Neural crest cell (in vitro differentiated cells): ENCODE measurements at regions not wholly inside any gene's neighbourhood (a gene's known extent, or its start where the extent isn't known, plus 50 kb on each side); places are given as distances from the start of the nearest gene placed in this dataset.

ENCODE experiments used
- DNase-seq: peaks from one replicate; pipeline ENCODE4 v3.0.0; 2021; ENCODE audit warnings: low read depth, mixed read lengths, low spot score
- H3K27ac Mint-ChIP-seq: one replicate; pipeline ENCODE4 v1.8.0; 2021; ENCODE audit warnings: mild to moderate bottlenecking, mixed read lengths; ENCODE audit not compliant: unreplicated experiment
- H3K27me3 Mint-ChIP-seq: 2 replicates; pipeline ENCODE4 v1.8.0; 2021; ENCODE audit warnings: low read depth, mild to moderate bottlenecking, mixed read lengths
- H3K36me3 Mint-ChIP-seq: 2 replicates; pipeline ENCODE4 v1.8.0; 2021; ENCODE audit warnings: low read depth, mild to moderate bottlenecking, mixed read lengths
- H3K4me1 Mint-ChIP-seq: 2 replicates; pipeline ENCODE4 v1.8.0; 2021; ENCODE audit warnings: mixed read lengths
- H3K4me3 Mint-ChIP-seq: one replicate; pipeline ENCODE4 v1.8.0; 2021; ENCODE audit warnings: mild to moderate bottlenecking, mixed read lengths
- H3K9me3 Mint-ChIP-seq: 2 replicates; pipeline ENCODE4 v1.8.0; 2021; ENCODE audit warnings: mixed read lengths
- TF ChIP-seq, protein P1 (sequence below): fragments of 200-600 bp; sonication (generic); conservative IDR thresholded peaks from 2 replicates; pipeline ENCODE4 v1.5.0; 2021; ENCODE audit warnings: antibody characterized with exemption, mild to moderate bottlenecking

DNA sequence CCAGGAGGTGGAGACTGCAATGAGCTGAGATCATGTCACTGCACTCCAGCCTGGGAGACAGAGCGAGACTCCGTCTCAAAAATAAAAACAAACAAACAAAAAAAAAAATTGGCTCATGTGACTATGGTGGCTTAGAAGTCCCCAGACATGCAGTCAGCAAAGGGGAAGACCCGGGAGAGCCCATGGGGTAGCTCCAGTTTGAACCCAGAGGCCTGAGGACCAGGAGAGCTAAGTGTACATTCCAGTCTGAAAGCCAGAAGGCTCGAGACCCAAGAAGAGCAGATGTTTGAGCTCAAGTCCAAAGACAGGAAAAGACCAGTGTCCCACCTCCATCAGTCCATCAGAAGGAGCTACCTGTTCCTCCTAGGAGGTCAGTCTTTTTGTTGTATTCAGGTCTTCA is 175.2 kb downstream of the TSHZ3 start:
- no peak for DNase-seq
- Mint-ChIP-seq H3K36me3 (no peaks in the 10 kb centered on the region), H3K27ac (no peak overlapping the region), H3K27me3 (peaks cover 9% of the 10 kb centered on the region), H3K4me1 (no peaks in the 10 kb centered on the region), H3K4me3 (no peak overlapping the region), H3K9me3 (peaks cover 3% of the 10 kb centered on the region)
- TF ChIP-seq, protein P1, sequence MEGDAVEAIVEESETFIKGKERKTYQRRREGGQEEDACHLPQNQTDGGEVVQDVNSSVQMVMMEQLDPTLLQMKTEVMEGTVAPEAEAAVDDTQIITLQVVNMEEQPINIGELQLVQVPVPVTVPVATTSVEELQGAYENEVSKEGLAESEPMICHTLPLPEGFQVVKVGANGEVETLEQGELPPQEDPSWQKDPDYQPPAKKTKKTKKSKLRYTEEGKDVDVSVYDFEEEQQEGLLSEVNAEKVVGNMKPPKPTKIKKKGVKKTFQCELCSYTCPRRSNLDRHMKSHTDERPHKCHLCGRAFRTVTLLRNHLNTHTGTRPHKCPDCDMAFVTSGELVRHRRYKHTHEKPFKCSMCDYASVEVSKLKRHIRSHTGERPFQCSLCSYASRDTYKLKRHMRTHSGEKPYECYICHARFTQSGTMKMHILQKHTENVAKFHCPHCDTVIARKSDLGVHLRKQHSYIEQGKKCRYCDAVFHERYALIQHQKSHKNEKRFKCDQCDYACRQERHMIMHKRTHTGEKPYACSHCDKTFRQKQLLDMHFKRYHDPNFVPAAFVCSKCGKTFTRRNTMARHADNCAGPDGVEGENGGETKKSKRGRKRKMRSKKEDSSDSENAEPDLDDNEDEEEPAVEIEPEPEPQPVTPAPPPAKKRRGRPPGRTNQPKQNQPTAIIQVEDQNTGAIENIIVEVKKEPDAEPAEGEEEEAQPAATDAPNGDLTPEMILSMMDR = no peak

DNA sequence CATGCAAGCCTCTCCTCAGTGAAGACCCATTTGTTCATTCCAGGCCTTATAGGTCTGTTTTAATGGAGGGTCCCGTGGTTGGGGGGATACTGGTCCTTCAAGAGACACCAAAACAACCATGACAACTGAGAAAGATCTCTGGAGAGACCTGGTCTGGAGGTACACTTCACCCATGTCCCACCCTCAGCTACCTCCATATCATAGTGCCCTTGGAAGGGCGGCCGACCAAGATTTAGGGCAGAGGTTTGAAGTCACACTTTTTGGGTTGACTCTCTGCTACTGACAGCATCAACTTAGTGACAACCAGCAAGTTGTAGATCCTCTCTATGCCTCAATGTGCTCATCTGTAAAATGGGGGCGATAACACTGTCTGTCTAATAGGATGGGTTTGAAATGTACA is 177.3 kb downstream of the TSHZ3 start:
- Mint-ChIP-seq H3K36me3 (no peaks in the 10 kb centered on the region), H3K4me1 (no peaks in the 10 kb centered on the region), H3K4me3 (no peak overlapping the region), H3K9me3 (no peaks in the 10 kb centered on the region), H3K27me3 (peaks cover 9% of the 10 kb centered on the region), H3K27ac (no peak overlapping the region)
- TF ChIP-seq, protein P1 = no peak
- DNase-seq = no peak

DNA sequence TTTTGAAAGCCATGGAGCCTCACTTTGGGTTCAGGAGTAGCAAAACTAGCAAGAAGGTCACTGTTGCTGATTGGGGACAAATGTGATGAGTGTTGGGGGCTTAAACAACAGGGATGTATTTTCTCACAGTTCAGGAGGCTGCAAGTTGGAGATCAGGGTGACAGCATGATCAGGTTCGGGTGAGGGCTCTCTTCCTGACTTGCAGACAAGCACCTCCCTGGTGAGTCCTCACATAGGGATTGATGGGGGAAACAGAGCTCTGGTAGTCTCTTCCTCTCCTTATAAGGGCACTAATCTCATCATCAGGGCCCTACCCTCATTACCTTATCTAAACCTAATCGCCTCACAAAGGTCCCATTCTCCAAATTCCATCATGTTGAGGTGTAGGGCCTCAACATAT is 179.2 kb downstream of the TSHZ3 start:
- Mint-ChIP-seq H3K27me3 (peaks cover 12% of the 10 kb centered on the region), H3K27ac (no peak overlapping the region), H3K4me3 (no peak overlapping the region), H3K9me3 (no peaks in the 10 kb centered on the region), H3K36me3 (no peaks in the 10 kb centered on the region), H3K4me1 (no peaks in the 10 kb centered on the region)
- DNase-seq = no peak
- TF ChIP-seq, protein P1 = no peak

DNA sequence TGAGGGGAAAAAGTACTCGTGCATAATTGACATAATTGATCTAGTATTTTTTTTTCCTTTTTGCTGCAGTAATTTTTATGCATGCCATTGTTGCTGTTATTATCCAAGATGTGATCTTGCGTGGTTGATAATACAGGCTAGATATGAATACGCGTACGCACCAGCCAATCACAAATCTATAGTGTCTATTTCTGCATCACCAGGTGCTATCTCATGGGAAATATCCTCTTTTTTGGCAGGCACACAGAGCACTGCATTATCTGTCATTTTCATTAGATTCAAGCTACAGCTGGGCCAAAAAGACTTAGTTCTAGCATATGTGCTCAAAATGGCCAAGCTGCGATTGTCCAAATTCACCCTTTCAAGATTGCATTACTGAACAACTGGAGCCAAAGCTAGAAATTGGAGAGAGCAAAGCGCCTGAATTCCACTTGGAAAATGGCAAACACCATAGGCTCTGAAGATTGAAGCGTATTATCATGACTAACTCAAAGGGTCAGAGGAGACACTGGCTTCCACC is 181.1 kb downstream of the TSHZ3 start:
- Mint-ChIP-seq H3K9me3 (no peaks in the 10 kb centered on the region), H3K4me1 (no peaks in the 10 kb centered on the region), H3K36me3 (no peaks in the 10 kb centered on the region), H3K27ac (no peak overlapping the region), H3K4me3 (no peak overlapping the region), H3K27me3 (peaks cover 9% of the 10 kb centered on the region)
- TF ChIP-seq, protein P1 = no peak
- DNase-seq = no peak

DNA sequence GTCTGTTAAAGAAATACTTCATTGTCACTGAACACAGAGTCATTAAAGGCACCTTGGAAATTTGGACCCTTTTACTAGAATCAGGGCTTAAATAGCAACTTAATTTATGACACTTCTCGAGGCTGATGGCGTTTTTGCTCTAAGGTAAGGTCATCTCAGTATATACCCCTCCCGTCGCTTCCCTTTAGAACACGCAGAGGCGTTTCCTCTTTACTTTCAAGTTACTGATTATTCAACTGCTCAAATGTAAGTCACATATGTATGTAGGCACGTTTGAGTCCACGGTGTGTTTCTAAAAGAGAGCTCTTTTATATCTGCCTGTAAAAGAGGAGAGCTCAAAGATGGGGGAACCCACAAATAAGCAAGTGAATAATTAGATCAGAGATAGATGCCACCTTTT is 181.5 kb downstream of the TSHZ3 start:
- DNase-seq = no peak
- Mint-ChIP-seq H3K4me1 (no peaks in the 10 kb centered on the region), H3K36me3 (no peaks in the 10 kb centered on the region), H3K4me3 (no peak overlapping the region), H3K9me3 (no peaks in the 10 kb centered on the region), H3K27ac (no peak overlapping the region), H3K27me3 (peaks cover 9% of the 10 kb centered on the region)
- TF ChIP-seq, protein P1 = no peak

DNA sequence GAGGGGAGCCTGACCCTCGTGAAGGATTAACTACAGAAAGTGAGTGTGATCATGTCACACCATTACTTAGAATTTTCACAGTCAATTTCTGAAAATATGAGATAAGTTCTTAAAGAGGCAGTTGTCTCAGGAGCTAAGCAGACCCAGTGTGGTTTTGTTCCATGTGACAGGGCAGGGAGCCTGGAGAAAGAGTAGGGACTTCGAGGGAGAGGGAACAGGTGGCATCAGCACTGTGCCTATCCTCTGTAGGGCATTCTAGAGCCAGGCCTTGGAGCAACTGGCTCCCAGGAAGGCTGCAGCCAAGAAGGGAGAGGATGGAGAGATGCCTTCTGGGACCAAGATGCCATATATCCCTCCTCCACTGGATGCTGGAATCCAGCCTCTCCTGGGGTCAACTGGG is 183.0 kb downstream of the TSHZ3 start:
- DNase-seq = no peak
- no peak overlapping the region for H3K4me3 Mint-ChIP-seq

More for the DNA sequence above, 183.0 kb downstream of the TSHZ3 start:
- Mint-ChIP-seq H3K36me3 (no peaks in the 10 kb centered on the region), H3K4me1 (no peaks in the 10 kb centered on the region), H3K9me3 (no peaks in the 10 kb centered on the region), H3K27ac (no peak overlapping the region), H3K27me3 (peaks cover 9% of the 10 kb centered on the region)
- TF ChIP-seq, protein P1 = no peak
